ENCODE measurements at regions not wholly inside any gene's neighbourhood (a gene's known extent, or its start where the extent isn't known, plus 50 kb on each side); places are given as distances from the start of the nearest gene placed in this dataset.

- Histone ChIP-seq H3K4me3 (ENCODE audit: low read length in 2 of 2) (no peak overlapping the region), H3K4me1 (ENCODE audit: control insufficient read depth in 2 of 2, insufficient read depth in 2 of 2, low read length in 2 of 2) (peaks cover 22 to 29% of the 10 kb centered on the region in 2 donors), H3K27me3 (ENCODE audit: control insufficient read depth in 2 of 2, insufficient read depth in 1 of 2, low read length in 1 of 2) (no peaks in the 10 kb centered on the region), H3K36me3 (ENCODE audit: control insufficient read depth in 2 of 2, insufficient read depth in 2 of 2, low read length in 1 of 2) (peaks cover 4 to 8% of the 10 kb centered on the region in 2 donors), H3K27ac (ENCODE audit: low read depth in 1 of 2, low read length in 1 of 2) (peak overlapping the region; percentile 84 to 86), H3K9me3 (ENCODE audit: control insufficient read depth in 2 of 2, insufficient read depth in 1 of 2, low read length in 1 of 2) (no peaks in the 10 kb centered on the region)
- WGBS, result 12% methylated on average over 6 of the region's 6 CpGs
- peak in 8 of 9 donors; percentile 36 to 86 (median 62) for DNase-seq (ENCODE audit: low read depth in 6 of 9, low spot score in 9 of 9)
These were observed 121.5 kb upstream of the NEDD9 start for GRCh38 chr6:11353921-11354389.

- Histone ChIP-seq H3K27me3 (ENCODE audit: control insufficient read depth in 2 of 2, insufficient read depth in 1 of 2, low read length in 1 of 2) (no peaks in the 10 kb centered on the region), H3K36me3 (ENCODE audit: control insufficient read depth in 2 of 2, insufficient read depth in 2 of 2, low read length in 1 of 2) (peaks cover 4 to 8% of the 10 kb centered on the region in 2 donors), H3K4me3 (ENCODE audit: low read length in 2 of 2) (no peak overlapping the region), H3K4me1 (ENCODE audit: control insufficient read depth in 2 of 2, insufficient read depth in 2 of 2, low read length in 2 of 2) (peaks cover 22 to 29% of the 10 kb centered on the region in 2 donors), H3K9me3 (ENCODE audit: control insufficient read depth in 2 of 2, insufficient read depth in 1 of 2, low read length in 1 of 2) (no peaks in the 10 kb centered on the region), H3K27ac (ENCODE audit: low read depth in 1 of 2, low read length in 1 of 2) (no peak overlapping the region)
- 98% methylated on average over 4 of the region's 4 CpGs for WGBS
- no peak for DNase-seq (ENCODE audit: low read depth in 6 of 9, low spot score in 9 of 9)
These were observed 117.8 kb upstream of the NEDD9 start for GRCh38 chr6:11350294-11350693.

GRCh38 chr6:11349880-11350279, 117.4 kb upstream of the NEDD9 start:
- Histone ChIP-seq H3K4me1 (ENCODE audit: control insufficient read depth in 2 of 2, insufficient read depth in 2 of 2, low read length in 2 of 2) (peaks cover 20 to 28% of the 10 kb centered on the region in 2 donors), H3K36me3 (ENCODE audit: control insufficient read depth in 2 of 2, insufficient read depth in 2 of 2, low read length in 1 of 2) (peaks cover 4 to 8% of the 10 kb centered on the region in 2 donors), H3K9me3 (ENCODE audit: control insufficient read depth in 2 of 2, insufficient read depth in 1 of 2, low read length in 1 of 2) (no peaks in the 10 kb centered on the region), H3K4me3 (ENCODE audit: low read length in 2 of 2) (no peak overlapping the region), H3K27me3 (ENCODE audit: control insufficient read depth in 2 of 2, insufficient read depth in 1 of 2, low read length in 1 of 2) (no peaks in the 10 kb centered on the region), H3K27ac (ENCODE audit: low read depth in 1 of 2, low read length in 1 of 2) (no peak overlapping the region)
- DNase-seq (ENCODE audit: low read depth in 6 of 9, low spot score in 9 of 9), result no peak

- Histone ChIP-seq H3K27me3 (ENCODE audit: control insufficient read depth in 2 of 2, insufficient read depth in 1 of 2, low read length in 1 of 2) (no peaks in the 10 kb centered on the region), H3K36me3 (ENCODE audit: control insufficient read depth in 2 of 2, insufficient read depth in 2 of 2, low read length in 1 of 2) (peaks cover 1 to 4% of the 10 kb centered on the region in 2 donors), H3K9me3 (ENCODE audit: control insufficient read depth in 2 of 2, insufficient read depth in 1 of 2, low read length in 1 of 2) (no peaks in the 10 kb centered on the region), H3K4me3 (ENCODE audit: low read length in 2 of 2) (no peak overlapping the region), H3K4me1 (ENCODE audit: control insufficient read depth in 2 of 2, insufficient read depth in 2 of 2, low read length in 2 of 2) (peaks cover 0 to 6% of the 10 kb centered on the region in 2 donors), H3K27ac (ENCODE audit: low read depth in 1 of 2, low read length in 1 of 2) (no peak overlapping the region)
- 98% methylated on average over 1 of the region's 1 CpG for WGBS
- no peak for DNase-seq (ENCODE audit: low read depth in 6 of 9, low spot score in 9 of 9)
These were observed 114.0 kb upstream of the NEDD9 start for GRCh38 chr6:11346516-11346915.

- WGBS, result 98% methylated on average over 5 of the region's 5 CpGs
These were observed 113.1 kb upstream of the NEDD9 start for GRCh38 chr6:11345536-11345935.

GRCh38 chr6:11343963-11344723, 111.7 kb upstream of the NEDD9 start:
- H3K4me3 ChIP-seq (ENCODE audit: low read length in 2 of 2), result no peak overlapping the region
- peak overlapping the region in 1 of 2 donors; percentile 27 for H3K27ac ChIP-seq (ENCODE audit: low read depth in 1 of 2, low read length in 1 of 2)
- peaks cover 0 to 6% of the 10 kb centered on the region in 2 donors for H3K4me1 ChIP-seq (ENCODE audit: control insufficient read depth in 2 of 2, insufficient read depth in 2 of 2, low read length in 2 of 2)
- no peaks in the 10 kb centered on the region for H3K36me3 ChIP-seq (ENCODE audit: control insufficient read depth in 2 of 2, insufficient read depth in 2 of 2, low read length in 1 of 2)
- H3K27me3 ChIP-seq (ENCODE audit: control insufficient read depth in 2 of 2, insufficient read depth in 1 of 2, low read length in 1 of 2), result no peaks in the 10 kb centered on the region
- no peaks in the 10 kb centered on the region for H3K9me3 ChIP-seq (ENCODE audit: control insufficient read depth in 2 of 2, insufficient read depth in 1 of 2, low read length in 1 of 2)
- no peak for DNase-seq (ENCODE audit: low read depth in 6 of 9, low spot score in 9 of 9)
- WGBS, result 95% methylated on average over 6 of the region's 6 CpGs

More at GRCh38 chr6:11345536-11345935, 113.1 kb upstream of the NEDD9 start:
- Histone ChIP-seq H3K4me1 (ENCODE audit: control insufficient read depth in 2 of 2, insufficient read depth in 2 of 2, low read length in 2 of 2) (peaks cover 0 to 6% of the 10 kb centered on the region in 2 donors), H3K9me3 (ENCODE audit: control insufficient read depth in 2 of 2, insufficient read depth in 1 of 2, low read length in 1 of 2) (no peaks in the 10 kb centered on the region), H3K36me3 (ENCODE audit: control insufficient read depth in 2 of 2, insufficient read depth in 2 of 2, low read length in 1 of 2) (peaks cover 0 to 4% of the 10 kb centered on the region in 2 donors), H3K27ac (ENCODE audit: low read depth in 1 of 2, low read length in 1 of 2) (no peak overlapping the region), H3K4me3 (ENCODE audit: low read length in 2 of 2) (no peak overlapping the region), H3K27me3 (ENCODE audit: control insufficient read depth in 2 of 2, insufficient read depth in 1 of 2, low read length in 1 of 2) (no peaks in the 10 kb centered on the region)
- DNase-seq (ENCODE audit: low read depth in 6 of 9, low spot score in 9 of 9), result no peak

- 99% methylated on average over 2 of the region's 2 CpGs for WGBS
- Histone ChIP-seq H3K4me1 (ENCODE audit: control insufficient read depth in 2 of 2, insufficient read depth in 2 of 2, low read length in 2 of 2) (peaks cover 0 to 5% of the 10 kb centered on the region in 2 donors), H3K4me3 (ENCODE audit: low read length in 2 of 2) (no peak overlapping the region), H3K27me3 (ENCODE audit: control insufficient read depth in 2 of 2, insufficient read depth in 1 of 2, low read length in 1 of 2) (no peaks in the 10 kb centered on the region), H3K27ac (ENCODE audit: low read depth in 1 of 2, low read length in 1 of 2) (no peak overlapping the region), H3K9me3 (ENCODE audit: control insufficient read depth in 2 of 2, insufficient read depth in 1 of 2, low read length in 1 of 2) (no peaks in the 10 kb centered on the region), H3K36me3 (ENCODE audit: control insufficient read depth in 2 of 2, insufficient read depth in 2 of 2, low read length in 1 of 2) (no peaks in the 10 kb centered on the region)
- DNase-seq (ENCODE audit: low read depth in 6 of 9, low spot score in 9 of 9), result no peak
These were observed 109.4 kb upstream of the NEDD9 start for GRCh38 chr6:11341867-11342266.

- WGBS, result 92% methylated on average over 3 of the region's 3 CpGs
- H3K27ac ChIP-seq (ENCODE audit: low read depth in 1 of 2, low read length in 1 of 2), result no peak overlapping the region
These were observed 108.8 kb upstream of the NEDD9 start for GRCh38 chr6:11341303-11341702.

GRCh38 chr6:11339380-11339779, 106.9 kb upstream of the NEDD9 start:
- WGBS, result 94% methylated on average over 1 of the region's 1 CpG
- Histone ChIP-seq H3K4me3 (ENCODE audit: low read length in 2 of 2) (no peak overlapping the region), H3K27ac (ENCODE audit: low read depth in 1 of 2, low read length in 1 of 2) (no peak overlapping the region), H3K36me3 (ENCODE audit: control insufficient read depth in 2 of 2, insufficient read depth in 2 of 2, low read length in 1 of 2) (no peaks in the 10 kb centered on the region), H3K4me1 (ENCODE audit: control insufficient read depth in 2 of 2, insufficient read depth in 2 of 2, low read length in 2 of 2) (no peaks in the 10 kb centered on the region), H3K27me3 (ENCODE audit: control insufficient read depth in 2 of 2, insufficient read depth in 1 of 2, low read length in 1 of 2) (no peaks in the 10 kb centered on the region), H3K9me3 (ENCODE audit: control insufficient read depth in 2 of 2, insufficient read depth in 1 of 2, low read length in 1 of 2) (no peaks in the 10 kb centered on the region)
- no peak for DNase-seq (ENCODE audit: low read depth in 6 of 9, low spot score in 9 of 9)

More at GRCh38 chr6:11341303-11341702, 108.8 kb upstream of the NEDD9 start:
- Histone ChIP-seq H3K27me3 (ENCODE audit: control insufficient read depth in 2 of 2, insufficient read depth in 1 of 2, low read length in 1 of 2) (no peaks in the 10 kb centered on the region), H3K9me3 (ENCODE audit: control insufficient read depth in 2 of 2, insufficient read depth in 1 of 2, low read length in 1 of 2) (no peaks in the 10 kb centered on the region), H3K36me3 (ENCODE audit: control insufficient read depth in 2 of 2, insufficient read depth in 2 of 2, low read length in 1 of 2) (no peaks in the 10 kb centered on the region), H3K4me3 (ENCODE audit: low read length in 2 of 2) (no peak overlapping the region), H3K4me1 (ENCODE audit: control insufficient read depth in 2 of 2, insufficient read depth in 2 of 2, low read length in 2 of 2) (no peaks in the 10 kb centered on the region)
- DNase-seq (ENCODE audit: low read depth in 6 of 9, low spot score in 9 of 9), result no peak

Measured in thymus (tissue), 11 donors.